A673 (cell line): ENCODE measurements at regions not wholly inside any gene's neighbourhood (a gene's known extent, or its start where the extent isn't known, plus 50 kb on each side); places are given as distances from the start of the nearest gene placed in this dataset.

Experiments
- BruUV-seq: library from RNA; stranded (reverse); fragments of 400-500 nt; replicated peaks from 2 replicates; lab custom pipeline; 2021; lab: Mats Ljungman, UMichigan
- CTCF ChIA-PET: fragments of 300-600 bp; sonication (Branson Sonifier 250); formaldehyde crosslinking; loops from one replicate; lab custom pipeline; 2022; ENCODE audit warnings: antibody characterized with exemption; lab: Charles Lee
- POLR2A ChIA-PET: fragments of 300-600 bp; sonication (Branson Sonifier 250); formaldehyde crosslinking; loops from one replicate; lab custom pipeline; 2022; ENCODE audit warnings: antibody characterized with exemption; ENCODE audit not compliant: low non-redundant PET; lab: Charles Lee
- DNase-seq: peaks from one replicate; pipeline ENCODE4 v3.0.0-alpha.2; 2015; ENCODE audit warnings: low spot score
- H3K27ac ChIP-seq: fragments of 200-600 bp; sonication (generic); 2 replicates; pipeline ENCODE4 v1.5.1; 2016; ENCODE audit warnings: mixed run types, low read depth, mild to moderate bottlenecking, mixed read lengths, antibody characterized with exemption, low read length; ENCODE audit not compliant: poor library complexity, severe bottlenecking
- H3K27me3 ChIP-seq: fragments of 200-600 bp; sonication (generic); replicated peaks from 2 replicates; pipeline ENCODE4 v1.6.1; 2017; ENCODE audit warnings: mixed run types, low read depth, mild to moderate bottlenecking, mixed read lengths, antibody characterized with exemption, low read length; ENCODE audit not compliant: insufficient read depth, poor library complexity
- H3K36me3 ChIP-seq: fragments of 200-600 bp; sonication (generic); 2 replicates; pipeline ENCODE4 v1.6.1; 2016; ENCODE audit warnings: mixed run types, mild to moderate bottlenecking, mixed read lengths, antibody characterized with exemption, low read length; ENCODE audit not compliant: insufficient read depth, poor library complexity, severe bottlenecking
- H3K4me1 ChIP-seq: fragments of 200-600 bp; sonication (generic); 2 replicates; pipeline ENCODE4 v1.6.1; 2017; ENCODE audit warnings: mixed run types, mild to moderate bottlenecking, mixed read lengths, antibody characterized with exemption, low read length; ENCODE audit not compliant: insufficient read depth, poor library complexity, severe bottlenecking
- H3K4me3 ChIP-seq: fragments of 200-600 bp; sonication (generic); 2 replicates; pipeline ENCODE4 v1.5.1; 2016; ENCODE audit warnings: low read depth, mixed run types, mild to moderate bottlenecking, mixed read lengths, low read length; ENCODE audit not compliant: poor library complexity, severe bottlenecking
- H3K9me3 ChIP-seq: fragments of 200-600 bp; sonication (generic); 2 replicates; pipeline ENCODE4 v1.6.1; 2016; ENCODE audit warnings: mixed run types, low read depth, mild to moderate bottlenecking, mixed read lengths, antibody characterized with exemption, low read length; ENCODE audit not compliant: poor library complexity, severe bottlenecking
- EZH2 ChIP-seq: fragments of 200-600 bp; sonication (generic); IDR thresholded peaks from 2 replicates; pipeline ENCODE4 v1.6.1; 2017; ENCODE audit warnings: borderline replicate concordance, low read depth, mild to moderate bottlenecking, mixed read lengths, antibody characterized with exemption, low read length; ENCODE audit not compliant: poor library complexity, severe bottlenecking
- intact Hi-C: fragments of 100-400 bp; cut with micrococcal nuclease; formaldehyde crosslinking; loops from one replicate; pipeline ENCODE4 v1.10.0; 2022; ENCODE audit not compliant: unreplicated experiment
- TF ChIP-seq, protein P1 (sequence below): fragments of 300-800, 200-600 bp; sonication (generic); conservative IDR thresholded peaks from 2 replicates; pipeline ENCODE4 v1.5.1; 2017; ENCODE audit warnings: low read depth, mild to moderate bottlenecking, antibody characterized with exemption, low read length, moderate library complexity, mixed read lengths

DNA sequence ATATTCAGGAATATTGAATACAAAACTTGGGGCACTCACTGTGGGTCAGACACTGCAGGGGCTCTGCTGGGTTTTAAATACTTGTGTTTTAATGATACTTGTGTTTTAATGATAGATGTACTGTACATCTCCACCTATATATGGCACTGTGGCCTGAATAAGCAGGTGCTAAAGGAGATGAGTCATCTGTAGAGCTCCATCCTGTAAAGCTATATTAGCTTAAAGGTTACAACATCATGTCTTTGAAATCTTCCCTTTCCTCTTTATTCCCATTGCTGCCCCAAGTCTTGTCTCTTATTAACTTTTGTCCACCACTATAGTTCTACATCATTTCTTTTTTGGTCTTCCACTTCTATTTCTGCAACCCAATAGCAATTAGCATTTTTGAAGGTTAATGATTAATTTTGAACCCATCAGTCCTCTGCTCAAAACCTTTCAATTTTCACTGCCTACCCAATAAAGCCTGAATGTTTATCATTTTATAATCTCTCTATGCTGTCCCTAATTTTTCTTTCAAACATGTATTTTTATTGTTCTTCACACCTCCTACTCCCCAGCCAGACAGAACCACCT, 113.3 kb upstream of the PTGFR start:
- ChIA-PET POLR2A (no interaction called here), CTCF (no interaction called here)
- H3K27ac ChIP-seq: no peak overlapping the region
- H3K36me3 ChIP-seq: no peaks in the 10 kb centered on the region
- peaks cover 15% of the 10 kb centered on the region for H3K4me1 ChIP-seq
- H3K27me3 ChIP-seq: no peaks in the 10 kb centered on the region
- no peak overlapping the region for H3K4me3 ChIP-seq
- intact Hi-C loops: no loop called here
- no TSS peak for BruUV-seq
- H3K9me3 ChIP-seq: no peaks in the 10 kb centered on the region
- no peak for TF ChIP-seq EZH2
- TF ChIP-seq, protein P1, sequence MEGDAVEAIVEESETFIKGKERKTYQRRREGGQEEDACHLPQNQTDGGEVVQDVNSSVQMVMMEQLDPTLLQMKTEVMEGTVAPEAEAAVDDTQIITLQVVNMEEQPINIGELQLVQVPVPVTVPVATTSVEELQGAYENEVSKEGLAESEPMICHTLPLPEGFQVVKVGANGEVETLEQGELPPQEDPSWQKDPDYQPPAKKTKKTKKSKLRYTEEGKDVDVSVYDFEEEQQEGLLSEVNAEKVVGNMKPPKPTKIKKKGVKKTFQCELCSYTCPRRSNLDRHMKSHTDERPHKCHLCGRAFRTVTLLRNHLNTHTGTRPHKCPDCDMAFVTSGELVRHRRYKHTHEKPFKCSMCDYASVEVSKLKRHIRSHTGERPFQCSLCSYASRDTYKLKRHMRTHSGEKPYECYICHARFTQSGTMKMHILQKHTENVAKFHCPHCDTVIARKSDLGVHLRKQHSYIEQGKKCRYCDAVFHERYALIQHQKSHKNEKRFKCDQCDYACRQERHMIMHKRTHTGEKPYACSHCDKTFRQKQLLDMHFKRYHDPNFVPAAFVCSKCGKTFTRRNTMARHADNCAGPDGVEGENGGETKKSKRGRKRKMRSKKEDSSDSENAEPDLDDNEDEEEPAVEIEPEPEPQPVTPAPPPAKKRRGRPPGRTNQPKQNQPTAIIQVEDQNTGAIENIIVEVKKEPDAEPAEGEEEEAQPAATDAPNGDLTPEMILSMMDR: no peak
- DNase-seq: no peak

GRCh38 chr1:78383923-78384322, 106.9 kb upstream of the PTGFR start:
- no peak overlapping the region for H3K27ac ChIP-seq

DNA sequence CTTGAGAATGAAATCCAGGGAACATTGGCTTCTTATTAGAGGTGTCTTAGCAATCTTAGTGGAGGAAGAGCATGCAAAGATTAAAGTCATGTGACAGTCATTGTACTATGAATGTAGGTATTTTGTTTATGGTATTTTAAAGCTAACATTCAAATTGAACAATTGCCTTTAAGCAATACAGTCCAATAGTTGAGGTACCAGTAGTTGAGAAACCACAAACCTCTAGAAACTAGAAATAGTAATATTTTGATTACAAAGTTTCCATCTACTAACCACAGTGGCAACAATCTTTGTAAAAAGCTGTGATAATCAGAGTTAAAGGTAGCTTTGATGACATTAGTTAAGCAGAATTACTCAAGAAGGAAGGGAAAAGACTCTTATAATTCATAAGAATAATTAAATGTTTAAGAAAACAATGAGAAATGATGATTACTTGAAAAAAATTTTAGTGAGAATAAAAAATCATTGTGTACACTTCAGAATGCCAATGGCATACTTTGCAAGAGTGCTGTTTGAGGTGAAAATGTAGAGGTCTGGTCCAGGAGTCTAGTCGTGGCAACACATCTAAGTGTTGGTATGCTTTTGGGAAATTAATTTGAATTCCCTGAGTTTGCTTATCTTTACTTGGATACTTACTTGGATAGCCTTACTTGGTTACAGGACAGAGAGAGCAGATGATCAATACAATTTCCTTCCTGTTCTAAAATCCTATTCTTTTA, 104.9 kb upstream of the PTGFR start:
- Histone ChIP-seq H3K9me3 (no peaks in the 10 kb centered on the region), H3K4me3 (no peak overlapping the region), H3K27ac (no peak overlapping the region), H3K36me3 (no peaks in the 10 kb centered on the region), H3K27me3 (no peaks in the 10 kb centered on the region), H3K4me1 (no peaks in the 10 kb centered on the region)
- DNase-seq: no peak
- POLR2A ChIA-PET: no interaction called here
- no TSS peak for BruUV-seq
- no peak for TF ChIP-seq EZH2
- TF ChIP-seq, protein P1: no peak
- intact Hi-C loops: no loop called here
- CTCF ChIA-PET: no interaction called here

More at GRCh38 chr1:78383923-78384322, 106.9 kb upstream of the PTGFR start:
- TF ChIP-seq EZH2: no peak
- TF ChIP-seq, protein P1: no peak
- no peak for DNase-seq
- no peaks in the 10 kb centered on the region for H3K36me3 ChIP-seq
- no peak overlapping the region for H3K4me3 ChIP-seq
- no TSS peak for BruUV-seq
- H3K9me3 ChIP-seq: no peaks in the 10 kb centered on the region
- no peaks in the 10 kb centered on the region for H3K27me3 ChIP-seq
- intact Hi-C loops: no loop called here
- ChIA-PET CTCF (no interaction called here), POLR2A (no interaction called here)
- peaks cover 10% of the 10 kb centered on the region for H3K4me1 ChIP-seq
